GM12878 (cell line): ENCODE measurements at regions not wholly inside any gene's neighbourhood (a gene's known extent, or its start where the extent isn't known, plus 50 kb on each side); places are given as distances from the start of the nearest gene placed in this dataset.

Experiments
- ATAC-seq: fragments of 200-7000 bp; cut with Tn5 transposase; 3 replicates; pipeline ENCODE4 v1.9.1; 2020; ENCODE audit warnings: mild to moderate bottlenecking, moderate library complexity
- BruUV-seq: library from RNA; stranded (reverse); fragments of 400-500 nt; replicated peaks from 2 replicates; lab custom pipeline; 2021; lab: Mats Ljungman, UMichigan
- CTCF ChIA-PET: fragments of 300-600 bp; sonication (Branson Sonifier 250); formaldehyde crosslinking; extraction: SDS; loops from one replicate; lab custom pipeline; 2021; ENCODE audit warnings: inconsistent platforms; lab: Yijun Ruan, JAX
- POLR2A ChIA-PET: fragments of 350-600 bp; formaldehyde crosslinking; extraction: SDS; loops from one replicate; lab custom pipeline; 2021; ENCODE audit warnings: inconsistent platforms; lab: Charles Lee
- RAD21 ChIA-PET: fragments of 300-600 bp; sonication (Branson Sonifier 250); formaldehyde crosslinking; loops from one replicate; lab custom pipeline; 2023; ENCODE audit warnings: antibody characterized with exemption; ENCODE audit not compliant: unreplicated experiment; lab: Charles Lee
- SMC1A ChIA-PET: fragments of 300-600 bp; sonication (Branson Sonifier 250); formaldehyde crosslinking; loops from one replicate; lab custom pipeline; 2023; ENCODE audit not compliant: unreplicated experiment, uncharacterized antibody; lab: Charles Lee
- DNase-seq: peaks from one replicate; pipeline ENCODE4 v3.0.0-alpha.2; 2011; ENCODE audit warnings: low read depth, low spot score
- FAIRE-seq: peaks from 3 replicates; lab custom pipeline; 2011; peaks lifted over from hg19 to GRCh38; lab: Jason Lieb, UNC
- H2AFZ ChIP-seq: 2 replicates; pipeline ENCODE4 v1.6.0; 2011; ENCODE audit warnings: low read depth, low read length, control low read depth; ENCODE audit not compliant: control insufficient read depth
- H3K27ac ChIP-seq: 2 replicates; pipeline ENCODE4 v1.5.1; 2011; ENCODE audit warnings: control low read depth; ENCODE audit not compliant: control insufficient read depth, insufficient read depth
- H3K27me3 ChIP-seq, 2 experiments: replicated peaks in 1 of 2; 2 replicates each; pipeline versions ENCODE4 v1.6.0 to v1.6.1; 2011; ENCODE audit warnings: low read length in 1 of 2; ENCODE audit not compliant: control insufficient read depth in 2 of 2, insufficient read depth in 2 of 2
- H3K36me3 ChIP-seq, 2 experiments: 2 replicates each; pipeline ENCODE4 v1.5.1; 2011; ENCODE audit warnings: low read length in 1 of 2; ENCODE audit not compliant: control insufficient read depth in 2 of 2, insufficient read depth in 2 of 2
- H3K4me1 ChIP-seq: 2 replicates; pipeline ENCODE4 v1.6.1; 2011; ENCODE audit warnings: mild to moderate bottlenecking, low read length, moderate library complexity, mixed read lengths; ENCODE audit not compliant: control insufficient read depth, insufficient read depth
- H3K4me2 ChIP-seq: 2 replicates; pipeline ENCODE4 v1.6.0; 2011; ENCODE audit warnings: control low read depth; ENCODE audit not compliant: control insufficient read depth, insufficient read depth
- H3K4me3 ChIP-seq: fragments of 200-600 bp; sonication (generic); 2 replicates; pipeline ENCODE4 v1.5.1; 2016
- H3K79me2 ChIP-seq: 2 replicates; pipeline ENCODE4 v1.6.0; 2011; ENCODE audit warnings: low read length; ENCODE audit not compliant: control insufficient read depth, insufficient read depth
- H3K9ac ChIP-seq: 2 replicates; pipeline ENCODE4 v1.8.0; 2011; ENCODE audit warnings: low read length, control low read depth, mixed read lengths; ENCODE audit not compliant: control insufficient read depth, insufficient read depth
- H3K9me3 ChIP-seq: replicated peaks from 3 replicates; pipeline ENCODE4 v1.5.1; 2011; ENCODE audit warnings: mild to moderate bottlenecking, low read length; ENCODE audit not compliant: control insufficient read depth, insufficient read depth
- H4K20me1 ChIP-seq: 2 replicates; pipeline ENCODE4 v1.6.0; 2011; ENCODE audit not compliant: control insufficient read depth, insufficient read depth
- CEBPB ChIP-seq, 2 experiments: fragments of 150-350 bp in 1 of 2; IDR thresholded peaks; 2 replicates each; pipeline ENCODE4 v1.6.1; 2012 to 2014; ENCODE audit warnings: low read depth in 2 of 2, low read length in 2 of 2, borderline replicate concordance in 1 of 2, inconsistent platforms in 1 of 2
- CHD4 ChIP-seq: fragments of 200-600 bp; sonication (generic); IDR thresholded peaks from 2 replicates; pipeline ENCODE4 v1.6.1; 2016; ENCODE audit warnings: mild to moderate bottlenecking
- EP300 ChIP-seq, 2 experiments: fragments of 150-350 bp in 1 of 2; IDR thresholded peaks; 2 replicates each; pipeline ENCODE4 v1.6.1; 2011 to 2012; ENCODE audit warnings: low read depth in 2 of 2, low read length in 2 of 2, borderline replicate concordance in 1 of 2, improper control_type of control experiment in 1 of 2, inconsistent platforms in 1 of 2; ENCODE audit not compliant: control insufficient read depth in 1 of 2
- ESRRA ChIP-seq: IDR thresholded peaks from 2 replicates; pipeline ENCODE4 v1.6.1; 2012; ENCODE audit warnings: mild to moderate bottlenecking, low read length, improper control_type of control experiment
- IKZF2 ChIP-seq, 2 experiments: fragments of 450-650 bp; IDR thresholded peaks; 2 replicates each; pipeline ENCODE4 v1.6.1; 2017; ENCODE audit warnings: mild to moderate bottlenecking in 2 of 2, moderate library complexity in 2 of 2
- IRF3 ChIP-seq: fragments of 450-650 bp; IDR thresholded peaks from 2 replicates; pipeline ENCODE4 v1.6.1; 2014; ENCODE audit warnings: mild to moderate bottlenecking
- IRF5 ChIP-seq: fragments of 450-650 bp; IDR thresholded peaks from 2 replicates; pipeline ENCODE4 v1.6.1; 2017; ENCODE audit warnings: borderline replicate concordance
- JUNB ChIP-seq: IDR thresholded peaks from 2 replicates; pipeline ENCODE4 v1.6.1; 2016; ENCODE audit warnings: antibody characterized with exemption, mild to moderate bottlenecking
- NFIC ChIP-seq: IDR thresholded peaks from 2 replicates; pipeline ENCODE4 v1.6.1; 2012; ENCODE audit warnings: low read depth, mild to moderate bottlenecking, inconsistent platforms, low read length, moderate library complexity
- POLR2AphosphoS2 ChIP-seq: IDR thresholded peaks from 2 replicates; pipeline ENCODE4 v1.6.1; 2011; ENCODE audit warnings: low read depth, mild to moderate bottlenecking, low read length, improper control_type of control experiment, moderate library complexity
- RELA ChIP-seq: fragments of 450-650 bp; IDR thresholded peaks from 2 replicates; pipeline ENCODE4 v1.8.0; 2014; ENCODE audit warnings: borderline replicate concordance; ENCODE audit not compliant: partially characterized antibody
- RELB ChIP-seq: fragments of 450-650 bp; IDR thresholded peaks from 2 replicates; pipeline ENCODE4 v1.6.1; 2017; ENCODE audit warnings: low read depth, mild to moderate bottlenecking, moderate library complexity
- SMAD1 ChIP-seq: fragments of 450-650 bp; IDR thresholded peaks from 2 replicates; pipeline ENCODE4 v1.6.1; 2018; ENCODE audit warnings: mild to moderate bottlenecking, low read depth; ENCODE audit not compliant: partially characterized antibody
- SMC3 ChIP-seq: IDR thresholded peaks from 2 replicates; pipeline ENCODE4 v1.6.1; 2011; ENCODE audit warnings: low read length, improper control_type of control experiment, borderline replicate concordance
- ZBTB4 ChIP-seq: fragments of 450-650 bp; formaldehyde crosslinking; IDR thresholded peaks from 2 replicates; pipeline ENCODE4 v1.4.0; 2022; ENCODE audit warnings: mild to moderate bottlenecking, moderate library complexity
- ZNF217 ChIP-seq: fragments of 450-650 bp; IDR thresholded peaks from 2 replicates; pipeline ENCODE4 v1.6.1; 2017; ENCODE audit warnings: antibody characterized with exemption, mild to moderate bottlenecking
- ZZZ3 ChIP-seq: IDR thresholded peaks from 2 replicates; pipeline ENCODE4 v1.6.1; 2011; ENCODE audit warnings: low read depth; ENCODE audit not compliant: control insufficient read depth, insufficient read length
- WGBS: methylation state at CpG from one replicate; pipeline ENCODE4 v1.1.6; 2016; ENCODE audit warnings: low lambda C conversion rate; ENCODE audit not compliant: insufficient replicate concordance, insufficient coverage; ENCODE audit errors: missing lambda C conversion rate; 5-methylcytosine and 5-hydroxymethylcytosine counted together
- in situ Hi-C: fragments of 300-500 bp; cut with MboI; formaldehyde crosslinking; loops from 9 replicates; pipeline ENCODE4 v1.14.3; 2018; ENCODE audit warnings: mixed read lengths
- intact Hi-C: fragments of 100-400 bp; cut with micrococcal nuclease; formaldehyde crosslinking; loops from one replicate; pipeline ENCODE4 v1.14.2; 2022; ENCODE audit not compliant: unreplicated experiment
- TF ChIP-seq, protein P1 (sequence below): fragments of 450-650 bp; IDR thresholded peaks from 2 replicates; pipeline ENCODE4 v1.6.1; 2016; ENCODE audit warnings: mild to moderate bottlenecking

DNA sequence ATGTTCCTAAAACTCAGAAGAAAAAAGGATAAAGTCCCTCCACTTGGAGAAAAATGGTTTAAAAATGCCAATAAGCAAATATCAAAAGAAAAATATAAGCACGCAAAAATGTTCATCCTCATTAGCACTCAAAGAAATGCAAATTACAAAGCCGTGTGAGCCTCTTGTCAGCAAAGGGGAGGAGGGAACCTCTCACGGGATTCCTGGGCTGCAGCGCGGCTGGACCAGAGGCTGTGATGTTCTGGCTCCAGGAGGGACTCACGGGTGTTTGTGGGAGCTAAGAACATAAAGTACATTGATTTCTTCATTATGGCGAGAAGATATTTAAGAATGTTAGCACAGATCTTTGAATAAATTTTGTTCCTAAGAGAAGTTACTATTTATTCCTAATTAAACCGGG lies 1451.2 kb downstream of the BRD1 start:
- Histone ChIP-seq H3K4me3 (no peak overlapping the region), H3K4me1 (no peaks in the 10 kb centered on the region), H3K4me2 (no peak overlapping the region), H3K9ac (no peak overlapping the region), H2AFZ (no peak overlapping the region), H4K20me1 (no peaks in the 10 kb centered on the region), H3K79me2 (no peaks in the 10 kb centered on the region), H3K9me3 (no peaks in the 10 kb centered on the region; the same call in 2 of the 3 replicates), H3K36me3 (no peaks in the 10 kb centered on the region), H3K27me3 (no peaks in the 10 kb centered on the region), H3K27ac (no peak overlapping the region)
- WGBS = 0% methylated on average over 8 of the region's 8 CpGs
- no peak for TF ChIP-seq RELB
- TF ChIP-seq NFIC = no peak
- no peak for TF ChIP-seq ZBTB4 (CRISPR knock-in tag)
- no peak for TF ChIP-seq IKZF2 (IDR thresholded peaks at IDR 0.05)
- TF ChIP-seq POLR2AphosphoS2 = no peak
- no peak for TF ChIP-seq ZZZ3
- TF ChIP-seq EP300 (IDR thresholded peaks at IDR 0.05; ENCODE audit: borderline replicate concordance in 1 of 2, control insufficient read depth in 1 of 2, low read depth in 2 of 2, low read length in 2 of 2) = no peak
- no peak for TF ChIP-seq RELA
- no peak for TF ChIP-seq IRF5
- TF ChIP-seq ESRRA = no peak
- no peak for TF ChIP-seq IRF3
- no peak for TF ChIP-seq SMAD1
- no peak for TF ChIP-seq CEBPB (IDR thresholded peaks at IDR 0.05; ENCODE audit: borderline replicate concordance in 1 of 2, low read depth in 2 of 2, low read length in 2 of 2)
- TF ChIP-seq CHD4 = no peak
- TF ChIP-seq, protein P1, sequence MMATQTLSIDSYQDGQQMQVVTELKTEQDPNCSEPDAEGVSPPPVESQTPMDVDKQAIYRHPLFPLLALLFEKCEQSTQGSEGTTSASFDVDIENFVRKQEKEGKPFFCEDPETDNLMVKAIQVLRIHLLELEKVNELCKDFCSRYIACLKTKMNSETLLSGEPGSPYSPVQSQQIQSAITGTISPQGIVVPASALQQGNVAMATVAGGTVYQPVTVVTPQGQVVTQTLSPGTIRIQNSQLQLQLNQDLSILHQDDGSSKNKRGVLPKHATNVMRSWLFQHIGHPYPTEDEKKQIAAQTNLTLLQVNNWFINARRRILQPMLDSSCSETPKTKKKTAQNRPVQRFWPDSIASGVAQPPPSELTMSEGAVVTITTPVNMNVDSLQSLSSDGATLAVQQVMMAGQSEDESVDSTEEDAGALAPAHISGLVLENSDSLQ = no peak
- TF ChIP-seq ZNF217 = no peak
- no peak for TF ChIP-seq JUNB
- TF ChIP-seq SMC3 = no peak
- BruUV-seq = no TSS peak
- ChIA-PET SMC1A (no interaction called here), RAD21 (no interaction called here), CTCF (no interaction called here), POLR2A (no interaction called here)
- no peak for DNase-seq
- FAIRE-seq = no peak
- in situ Hi-C loops (no loop called here), intact Hi-C loops (no loop called here)
- ATAC-seq = no peak
